ENCODE measurements at regions not wholly inside any gene's neighbourhood (a gene's known extent, or its start where the extent isn't known, plus 50 kb on each side); places are given as distances from the start of the nearest gene placed in this dataset.

- Histone ChIP-seq H3K4me3 (ENCODE audit: low read depth, low read length) (no peak overlapping the region), H3K79me1 (ENCODE audit: low read length) (no peaks in the 10 kb centered on the region), H3K18ac (ENCODE audit: low read length) (no peak overlapping the region), H2BK120ac (ENCODE audit: insufficient read depth, low read length, poor library complexity) (no peak overlapping the region), H2AFZ (ENCODE audit: insufficient read depth, low read length, poor library complexity) (no peak overlapping the region), H2BK5ac (ENCODE audit: low read depth, low read length, poor library complexity) (no peak overlapping the region), H3K27ac (ENCODE audit: low read depth, low read length) (no peak overlapping the region), H4K8ac (ENCODE audit: low read depth, low read length) (no peak overlapping the region), H3K79me2 (ENCODE audit: control insufficient read depth, insufficient read depth, low read length, poor library complexity) (no peaks in the 10 kb centered on the region), H3K27me3 (ENCODE audit: insufficient read depth, low read length) (no peaks in the 10 kb centered on the region), H2AK5ac (ENCODE audit: low read length) (no peak overlapping the region), H3K4me2 (ENCODE audit: low read length) (no peak overlapping the region), H3K9ac (ENCODE audit: low read length) (no peak overlapping the region), H4K91ac (ENCODE audit: low read depth, low read length) (no peak overlapping the region), H3K14ac (ENCODE audit: low read length) (no peak overlapping the region), H3K4me1 (ENCODE audit: control insufficient read depth in 1 of 2, insufficient read depth in 2 of 2, low read length in 2 of 2) (peaks cover 0 to 4% of the 10 kb centered on the region in 2 experiments), H3K9me3 (ENCODE audit: insufficient read depth, low read depth, low read length) (no peaks in the 10 kb centered on the region), H3K36me3 (ENCODE audit: control insufficient read depth in 1 of 2, insufficient read depth in 2 of 2, low read length in 2 of 2) (no peaks in the 10 kb centered on the region), H4K12ac (ENCODE audit: low read depth, low read length) (no peak overlapping the region), H2BK12ac (ENCODE audit: low read length) (no peak overlapping the region), H3K23ac (ENCODE audit: low read length) (no peak overlapping the region), H3K4ac (ENCODE audit: low read depth, low read length) (no peak overlapping the region)
- no CpG with 5 or more reads among the region's 5 CpGs for WGBS (ENCODE audit: extremely low coverage, insufficient coverage, insufficient read length)
- DNase-seq = no peak
Measured at GRCh38 chr11:131295986-131296385, 74.4 kb upstream of the NTM start.

- Histone ChIP-seq H2AK5ac (ENCODE audit: low read length) (no peak overlapping the region), H4K8ac (ENCODE audit: low read depth, low read length) (no peak overlapping the region), H4K12ac (ENCODE audit: low read depth, low read length) (no peak overlapping the region), H2BK12ac (ENCODE audit: low read length) (no peak overlapping the region), H2BK120ac (ENCODE audit: insufficient read depth, low read length, poor library complexity) (no peak overlapping the region), H3K79me2 (ENCODE audit: control insufficient read depth, insufficient read depth, low read length, poor library complexity) (no peaks in the 10 kb centered on the region), H3K23ac (ENCODE audit: low read length) (no peak overlapping the region), H3K18ac (ENCODE audit: low read length) (no peak overlapping the region), H2AFZ (ENCODE audit: insufficient read depth, low read length, poor library complexity) (no peak overlapping the region), H3K14ac (ENCODE audit: low read length) (no peak overlapping the region), H4K91ac (ENCODE audit: low read depth, low read length) (no peak overlapping the region), H3K4me1 (ENCODE audit: control insufficient read depth in 1 of 2, insufficient read depth in 2 of 2, low read length in 2 of 2) (peaks cover 0 to 4% of the 10 kb centered on the region in 2 experiments), H3K9ac (ENCODE audit: low read length) (no peak overlapping the region), H3K27ac (ENCODE audit: low read depth, low read length) (no peak overlapping the region), H3K27me3 (ENCODE audit: insufficient read depth, low read length) (no peaks in the 10 kb centered on the region), H2BK5ac (ENCODE audit: low read depth, low read length, poor library complexity) (no peak overlapping the region), H3K4me2 (ENCODE audit: low read length) (no peak overlapping the region), H3K79me1 (ENCODE audit: low read length) (no peaks in the 10 kb centered on the region), H3K4me3 (ENCODE audit: low read depth, low read length) (no peak overlapping the region), H3K36me3 (ENCODE audit: control insufficient read depth in 1 of 2, insufficient read depth in 2 of 2, low read length in 2 of 2) (no peaks in the 10 kb centered on the region), H3K9me3 (ENCODE audit: insufficient read depth, low read depth, low read length) (no peaks in the 10 kb centered on the region), H3K4ac (ENCODE audit: low read depth, low read length) (no peak overlapping the region)
- no CpG with 5 or more reads among the region's 6 CpGs for WGBS (ENCODE audit: extremely low coverage, insufficient coverage, insufficient read length)
- no peak for DNase-seq
Measured at GRCh38 chr11:131297441-131297840, 73.0 kb upstream of the NTM start.

GRCh38 chr11:131299598-131300438 is 70.6 kb upstream of the NTM start:
- no peak for DNase-seq
- H3K18ac ChIP-seq (ENCODE audit: low read length) = no peak overlapping the region
- no peak overlapping the region for H4K91ac ChIP-seq (ENCODE audit: low read depth, low read length)
- H2AK5ac ChIP-seq (ENCODE audit: low read length) = no peak overlapping the region
- no peak overlapping the region for H3K4ac ChIP-seq (ENCODE audit: low read depth, low read length)
- no peaks in the 10 kb centered on the region for H3K36me3 ChIP-seq (ENCODE audit: control insufficient read depth in 1 of 2, insufficient read depth in 2 of 2, low read length in 2 of 2)
- H3K79me2 ChIP-seq (ENCODE audit: control insufficient read depth, insufficient read depth, low read length, poor library complexity) = no peaks in the 10 kb centered on the region
- no peak overlapping the region for H2AFZ ChIP-seq (ENCODE audit: insufficient read depth, low read length, poor library complexity)
- H4K12ac ChIP-seq (ENCODE audit: low read depth, low read length) = no peak overlapping the region
- no peaks in the 10 kb centered on the region for H3K27me3 ChIP-seq (ENCODE audit: insufficient read depth, low read length)
- H4K8ac ChIP-seq (ENCODE audit: low read depth, low read length) = no peak overlapping the region
- no peaks in the 10 kb centered on the region for H3K79me1 ChIP-seq (ENCODE audit: low read length)
- no peak overlapping the region for H3K4me3 ChIP-seq (ENCODE audit: low read depth, low read length)
- no peak overlapping the region for H3K23ac ChIP-seq (ENCODE audit: low read length)
- no peak overlapping the region for H3K14ac ChIP-seq (ENCODE audit: low read length)
- H2BK12ac ChIP-seq (ENCODE audit: low read length) = no peak overlapping the region
- peaks cover 0 to 4% of the 10 kb centered on the region in 2 experiments for H3K4me1 ChIP-seq (ENCODE audit: control insufficient read depth in 1 of 2, insufficient read depth in 2 of 2, low read length in 2 of 2)
- H2BK5ac ChIP-seq (ENCODE audit: low read depth, low read length, poor library complexity) = no peak overlapping the region
- no peaks in the 10 kb centered on the region for H3K9me3 ChIP-seq (ENCODE audit: insufficient read depth, low read depth, low read length)
- no CpG with 5 or more reads among the region's 13 CpGs for WGBS (ENCODE audit: extremely low coverage, insufficient coverage, insufficient read length)
- H3K9ac ChIP-seq (ENCODE audit: low read length) = no peak overlapping the region
- no peak overlapping the region for H2BK120ac ChIP-seq (ENCODE audit: insufficient read depth, low read length, poor library complexity)
- H3K27ac ChIP-seq (ENCODE audit: low read depth, low read length) = no peak overlapping the region
- H3K4me2 ChIP-seq (ENCODE audit: low read length) = no peak overlapping the region

- Histone ChIP-seq H3K27me3 (ENCODE audit: insufficient read depth, low read length) (no peaks in the 10 kb centered on the region), H4K91ac (ENCODE audit: low read depth, low read length) (no peak overlapping the region), H3K79me1 (ENCODE audit: low read length) (no peaks in the 10 kb centered on the region), H2AFZ (ENCODE audit: insufficient read depth, low read length, poor library complexity) (no peak overlapping the region), H4K12ac (ENCODE audit: low read depth, low read length) (no peak overlapping the region), H2BK5ac (ENCODE audit: low read depth, low read length, poor library complexity) (no peak overlapping the region), H3K23ac (ENCODE audit: low read length) (no peak overlapping the region), H2BK120ac (ENCODE audit: insufficient read depth, low read length, poor library complexity) (no peak overlapping the region), H3K4me3 (ENCODE audit: low read depth, low read length) (no peak overlapping the region), H3K14ac (ENCODE audit: low read length) (no peak overlapping the region), H3K36me3 (ENCODE audit: control insufficient read depth in 1 of 2, insufficient read depth in 2 of 2, low read length in 2 of 2) (no peaks in the 10 kb centered on the region), H3K27ac (ENCODE audit: low read depth, low read length) (no peak overlapping the region), H2BK12ac (ENCODE audit: low read length) (no peak overlapping the region), H3K4me2 (ENCODE audit: low read length) (no peak overlapping the region), H2AK5ac (ENCODE audit: low read length) (no peak overlapping the region), H3K79me2 (ENCODE audit: control insufficient read depth, insufficient read depth, low read length, poor library complexity) (no peaks in the 10 kb centered on the region), H3K4ac (ENCODE audit: low read depth, low read length) (no peak overlapping the region), H4K8ac (ENCODE audit: low read depth, low read length) (no peak overlapping the region), H3K18ac (ENCODE audit: low read length) (no peak overlapping the region), H3K9ac (ENCODE audit: low read length) (no peak overlapping the region), H3K4me1 (ENCODE audit: control insufficient read depth in 1 of 2, insufficient read depth in 2 of 2, low read length in 2 of 2) (peaks cover 0 to 4% of the 10 kb centered on the region in 2 experiments), H3K9me3 (ENCODE audit: insufficient read depth, low read depth, low read length) (no peaks in the 10 kb centered on the region)
- no CpG with 5 or more reads among the region's 10 CpGs for WGBS (ENCODE audit: extremely low coverage, insufficient coverage, insufficient read length)
- peak in 1 of 2 donors; percentile 10 for DNase-seq
Measured at GRCh38 chr11:131300439-131300717, 70.0 kb upstream of the NTM start.
